PC-3 (cell line): ENCODE measurements at regions not wholly inside any gene's neighbourhood (a gene's known extent, or its start where the extent isn't known, plus 50 kb on each side); places are given as distances from the start of the nearest gene placed in this dataset.
"Not testable (repeated sequence)": the region's sequence is repeated elsewhere in the genome, so short reads cannot be mapped to it uniquely, and the experiment has no call there.

Experiments used
- ATAC-seq: fragments of 200-7000 bp; cut with Tn5 transposase; 2 replicates; pipeline ENCODE4 v1.9.1; 2020; ENCODE audit warnings: mild to moderate bottlenecking, moderate library complexity
- BruUV-seq: library from RNA; stranded (reverse); fragments of 400-500 nt; replicated peaks from 2 replicates; lab custom pipeline; 2021; lab: Mats Ljungman, UMichigan
- CTCF ChIA-PET: fragments of 300-600 bp; sonication (Branson Sonifier 250); formaldehyde crosslinking; loops from one replicate; lab custom pipeline; 2022; ENCODE audit warnings: antibody characterized with exemption; lab: Charles Lee
- POLR2A ChIA-PET: fragments of 300-600 bp; sonication (Branson Sonifier 250); formaldehyde crosslinking; loops from one replicate; lab custom pipeline; 2022; ENCODE audit warnings: antibody characterized with exemption; ENCODE audit not compliant: unreplicated experiment; lab: Charles Lee
- DNase-seq: peaks from one replicate; pipeline ENCODE4 v3.0.0-alpha.2; 2015
- H2AFZ ChIP-seq: fragments of 300-600 bp; sonication (generic); 2 replicates; pipeline ENCODE4 v1.6.0; 2016; ENCODE audit warnings: antibody characterized with exemption, low read length
- H3F3A ChIP-seq: fragments of 300-600 bp; sonication (generic); one replicate; pipeline ENCODE4 v1.6.0; 2017; ENCODE audit warnings: antibody characterized with exemption, low read length, control low read depth, mild to moderate bottlenecking; ENCODE audit not compliant: unreplicated experiment
- H3K27ac ChIP-seq: fragments of 300-600 bp; sonication (generic); 2 replicates; pipeline ENCODE4 v1.5.1; 2016; ENCODE audit warnings: mild to moderate bottlenecking, low read length
- H3K27me3 ChIP-seq: fragments of 300-600 bp; sonication (generic); 2 replicates; pipeline ENCODE4 v1.6.1; 2016; ENCODE audit warnings: low read length, mixed read lengths
- H3K36me3 ChIP-seq: fragments of 300-600 bp; sonication (generic); 2 replicates; pipeline ENCODE4 v1.6.1; 2016; ENCODE audit warnings: low read depth, mixed run types, low read length, mixed read lengths
- H3K4me1 ChIP-seq: fragments of 300-600 bp; sonication (generic); 2 replicates; pipeline ENCODE4 v1.5.1; 2016; ENCODE audit warnings: low read length; ENCODE audit not compliant: insufficient read depth
- H3K4me2 ChIP-seq: fragments of 300-600 bp; sonication (generic); 2 replicates; pipeline ENCODE4 v1.6.0; 2016; ENCODE audit warnings: low read length
- H3K4me3 ChIP-seq: fragments of 300-600 bp; sonication (generic); 2 replicates; pipeline ENCODE4 v1.5.1; 2016; ENCODE audit warnings: mild to moderate bottlenecking, low read length, mixed read lengths
- H3K79me2 ChIP-seq: fragments of 300-600 bp; sonication (generic); 2 replicates; pipeline ENCODE4 v1.6.1; 2017; ENCODE audit warnings: low read length, mixed read lengths
- H3K9ac ChIP-seq: fragments of 300-600 bp; sonication (generic); 2 replicates; pipeline ENCODE4 v1.6.0; 2016; ENCODE audit warnings: mild to moderate bottlenecking, low read length
- H3K9me2 ChIP-seq: fragments of 300-600 bp; sonication (generic); replicated peaks from 2 replicates; pipeline ENCODE4 v1.6.1; 2016; ENCODE audit warnings: mixed run types, low read length, mixed read lengths
- H3K9me3 ChIP-seq: fragments of 300-600 bp; sonication (generic); 2 replicates; pipeline ENCODE4 v1.6.1; 2016; ENCODE audit warnings: low read length, mixed read lengths
- H4K20me1 ChIP-seq: fragments of 300-600 bp; sonication (generic); 2 replicates; pipeline ENCODE4 v1.6.1; 2016; ENCODE audit warnings: low read length, mixed read lengths
- CTCF ChIP-seq: fragments of 300-600 bp; sonication (generic); conservative IDR thresholded peaks from 2 replicates; pipeline ENCODE4 v1.5.1; 2017; ENCODE audit warnings: antibody characterized with exemption, low read depth, mild to moderate bottlenecking, low read length
- EZH2 ChIP-seq: fragments of 300-600 bp; sonication (generic); IDR thresholded peaks from one replicate; pipeline ENCODE4 v1.6.1; 2017; ENCODE audit warnings: antibody characterized with exemption, mild to moderate bottlenecking, low read length; ENCODE audit not compliant: unreplicated experiment
- EZH2phosphoT487 ChIP-seq: fragments of 300-600 bp; sonication (generic); IDR thresholded peaks from 2 replicates; pipeline ENCODE4 v1.6.1; 2018; ENCODE audit warnings: mild to moderate bottlenecking, antibody characterized with exemption, low read length, borderline replicate concordance
- intact Hi-C: fragments of 100-400 bp; cut with micrococcal nuclease; formaldehyde crosslinking; loops from 2 replicates; pipeline ENCODE4 v1.9.0; 2023

- DNase-seq (no peak), ATAC-seq (no peak)
- POLR2A ChIA-PET, result no interaction called here
- Histone ChIP-seq H2AFZ (no peak overlapping the region), H3K4me1 (no peaks in the 10 kb centered on the region), H3K9ac (no peak overlapping the region), H3K27ac (no peak overlapping the region), H3K4me3 (no peak overlapping the region), H3K79me2 (no peaks in the 10 kb centered on the region), H4K20me1 (no peaks in the 10 kb centered on the region), H3K9me2 (no peaks in the 10 kb centered on the region), H3K36me3 (no peaks in the 10 kb centered on the region), H3K9me3 (no peaks in the 10 kb centered on the region), H3F3A (no peaks in the 10 kb centered on the region), H3K27me3 (no peaks in the 10 kb centered on the region), H3K4me2 (no peak overlapping the region)
- TF ChIP-seq CTCF (no peak), EZH2phosphoT487 (no peak), EZH2 (no peak)
- CTCF ChIA-PET, result no interaction called here
- BruUV-seq, result no TSS peak
- intact Hi-C loops, result no loop called here
Observed at GRCh38 chr5:63085561-63085960, 506.9 kb downstream of the LRRC70 start.

GRCh38 chr5:63083689-63084088 lies 505.1 kb downstream of the LRRC70 start:
- BruUV-seq, H3K27ac ChIP-seq, H3K9me2 ChIP-seq, H4K20me1 ChIP-seq, H3K9me3 ChIP-seq, DNase-seq, H3K4me2 ChIP-seq, CTCF ChIA-PET, H3K36me3 ChIP-seq, intact Hi-C loops, H3K79me2 ChIP-seq, H3K4me1 ChIP-seq, H3F3A ChIP-seq, H3K9ac ChIP-seq, H3K27me3 ChIP-seq, H2AFZ ChIP-seq, ATAC-seq, H3K4me3 ChIP-seq, POLR2A ChIA-PET: not testable (repeated sequence)

- TF ChIP-seq EZH2phosphoT487 (no peak), CTCF (no peak), EZH2 (no peak)
- no peak; the same call in 1 of the 2 replicates for ATAC-seq
- CTCF ChIA-PET, result no interaction called here
Observed at GRCh38 chr5:63081402-63081801, 502.8 kb downstream of the LRRC70 start.

More at GRCh38 chr5:63081402-63081801, 502.8 kb downstream of the LRRC70 start:
- Histone ChIP-seq H3K9me3 (no peaks in the 10 kb centered on the region), H3K9ac (no peak overlapping the region), H3K27ac (no peak overlapping the region), H3K4me3 (no peak overlapping the region), H3F3A (no peaks in the 10 kb centered on the region), H2AFZ (no peak overlapping the region), H3K27me3 (no peaks in the 10 kb centered on the region), H3K79me2 (no peaks in the 10 kb centered on the region), H3K36me3 (no peaks in the 10 kb centered on the region), H3K4me1 (no peaks in the 10 kb centered on the region), H4K20me1 (no peaks in the 10 kb centered on the region), H3K4me2 (no peak overlapping the region), H3K9me2 (no peaks in the 10 kb centered on the region)
- DNase-seq, result no peak
- POLR2A ChIA-PET, result no interaction called here
- intact Hi-C loops, result no loop called here
- no TSS peak for BruUV-seq
